CD14-positive monocyte (primary cell): ENCODE measurements at regions not wholly inside any gene's neighbourhood (a gene's known extent, or its start where the extent isn't known, plus 50 kb on each side); places are given as distances from the start of the nearest gene placed in this dataset.

Experiments
- DNase-seq, 3 donors: peaks; one replicate each; pipeline ENCODE4 v3.0.0-alpha.2; 2011 to 2022
- H2AFZ ChIP-seq: 2 replicates; pipeline ENCODE4 v1.6.0; 2012; ENCODE audit warnings: mild to moderate bottlenecking, low read depth, low read length, inconsistent platforms; ENCODE audit not compliant: insufficient read depth, poor library complexity, severe bottlenecking
- H3K27ac ChIP-seq, 2 donors: 1 replicate in 1 of 2; 2 replicates in 1 of 2; pipeline ENCODE4 v1.5.1; 2012 to 2013; ENCODE audit warnings: low read length in 2 of 2, control low read depth in 1 of 2, inconsistent platforms in 1 of 2, low read depth in 1 of 2, mild to moderate bottlenecking in 1 of 2
- H3K27me3 ChIP-seq, 2 donors: one replicate each; pipeline versions ENCODE4 v1.6.0 to v1.6.1; 2011 to 2013; ENCODE audit warnings: low read length in 2 of 2; ENCODE audit not compliant: control insufficient read depth in 2 of 2, insufficient read depth in 2 of 2
- H3K36me3 ChIP-seq, 2 donors: replicated peaks in 1 of 2; 1 replicate in 1 of 2; 2 replicates in 1 of 2; pipeline versions ENCODE4 v1.5.1 to v1.6.1; 2012 to 2013; ENCODE audit warnings: low read length in 2 of 2, control low read depth in 1 of 2, inconsistent platforms in 1 of 2, mild to moderate bottlenecking in 1 of 2; ENCODE audit not compliant: insufficient read depth in 2 of 2, control insufficient read depth in 1 of 2
- H3K4me1 ChIP-seq, 2 donors: 1 replicate in 1 of 2; 2 replicates in 1 of 2; pipeline versions ENCODE4 v1.5.1 to v1.6.1; 2012 to 2013; ENCODE audit warnings: low read length in 2 of 2, control low read depth in 1 of 2, inconsistent platforms in 1 of 2, mild to moderate bottlenecking in 1 of 2, moderate library complexity in 1 of 2; ENCODE audit not compliant: insufficient read depth in 2 of 2, control insufficient read depth in 1 of 2
- H3K4me2 ChIP-seq: replicated peaks from 2 replicates; pipeline ENCODE3; 2012; ENCODE audit warnings: low read length, moderate library complexity, mild to moderate bottlenecking; ENCODE audit not compliant: poor library complexity, severe bottlenecking; ENCODE audit errors: extremely low read depth
- H3K4me3 ChIP-seq, 3 experiments: fragments of 200-600 bp in 1 of 3; sonication (generic) in 1 of 3; replicated peaks in 1 of 3; 1 replicate in 2 of 3; 2 replicates in 1 of 3; pipeline ENCODE4 v1.5.1; 2011 to 2013; ENCODE audit warnings: low read length in 3 of 3, mild to moderate bottlenecking in 3 of 3, control low read depth in 2 of 3, low read depth in 2 of 3, inconsistent platforms in 1 of 3, moderate library complexity in 1 of 3
- H3K79me2 ChIP-seq: 2 replicates; pipeline ENCODE4 v1.6.0; 2012; ENCODE audit warnings: mild to moderate bottlenecking, control low read depth, inconsistent platforms, low read length, moderate library complexity; ENCODE audit not compliant: insufficient read depth
- H3K9ac ChIP-seq: 2 replicates; pipeline ENCODE4 v1.6.0; 2017; ENCODE audit warnings: low read length, mild to moderate bottlenecking; ENCODE audit not compliant: insufficient read depth, poor library complexity, severe bottlenecking
- H3K9me3 ChIP-seq, 2 donors: replicated peaks in 1 of 2; 1 replicate in 1 of 2; 2 replicates in 1 of 2; pipeline versions ENCODE4 v1.5.1 to v1.6.1; 2012 to 2013; ENCODE audit warnings: low read length in 2 of 2, control low read depth in 1 of 2; ENCODE audit not compliant: control insufficient read depth in 1 of 2, insufficient read depth in 1 of 2
- H4K20me1 ChIP-seq: 2 replicates; pipeline ENCODE4 v1.6.0; 2012; ENCODE audit warnings: mild to moderate bottlenecking, low read length, control low read depth, moderate library complexity; ENCODE audit not compliant: insufficient read depth
- H3K27ac Mint-ChIP-seq, 7 donors: one replicate each; pipeline ENCODE4 v1.8.0; 2020; ENCODE audit warnings: mild to moderate bottlenecking in 7 of 7, mixed read lengths in 7 of 7, moderate library complexity in 6 of 7, inconsistent platforms in 2 of 7
- H3K27me3 Mint-ChIP-seq, 3 donors: one replicate each; pipeline ENCODE4 v1.8.0; 2021 to 2022; ENCODE audit warnings: low read depth in 3 of 3, mild to moderate bottlenecking in 3 of 3, mixed read lengths in 3 of 3, moderate library complexity in 3 of 3, inconsistent platforms in 1 of 3
- H3K36me3 Mint-ChIP-seq, 2 donors: one replicate each; pipeline ENCODE4 v1.8.0; 2020; ENCODE audit warnings: mixed read lengths in 2 of 2, inconsistent platforms in 1 of 2, mild to moderate bottlenecking in 1 of 2
- H3K4me1 Mint-ChIP-seq: one replicate; pipeline ENCODE4 v1.8.0; 2020; ENCODE audit warnings: mild to moderate bottlenecking, mixed read lengths
- H3K4me3 Mint-ChIP-seq, 2 donors: one replicate each; pipeline ENCODE4 v1.8.0; 2020; ENCODE audit warnings: mild to moderate bottlenecking in 2 of 2, mixed read lengths in 2 of 2, moderate library complexity in 1 of 2
- H3K9me3 Mint-ChIP-seq, 7 donors: one replicate each; pipeline ENCODE4 v1.8.0; 2020 to 2022; ENCODE audit warnings: mixed read lengths in 7 of 7, mild to moderate bottlenecking in 6 of 7, moderate library complexity in 6 of 7, inconsistent platforms in 2 of 7
- WGBS: methylation state at CpG from one replicate; pipeline ENCODE4 v1.1.5; 2013; ENCODE audit warnings: missing lambda C conversion rate; ENCODE audit not compliant: insufficient coverage; 5-methylcytosine and 5-hydroxymethylcytosine counted together
- intact Hi-C, 2 donors: fragments of 100-400 bp; cut with micrococcal nuclease; formaldehyde crosslinking; loops; one replicate each; pipeline versions ENCODE4 v1.15.0 to v1.15.1; 2023
- TF ChIP-seq, protein P1 (sequence below): fragments of 200-600 bp; IDR thresholded peaks from one replicate; pipeline ENCODE4 v1.8.0; 2022; ENCODE audit warnings: antibody characterized with exemption, mild to moderate bottlenecking

DNA sequence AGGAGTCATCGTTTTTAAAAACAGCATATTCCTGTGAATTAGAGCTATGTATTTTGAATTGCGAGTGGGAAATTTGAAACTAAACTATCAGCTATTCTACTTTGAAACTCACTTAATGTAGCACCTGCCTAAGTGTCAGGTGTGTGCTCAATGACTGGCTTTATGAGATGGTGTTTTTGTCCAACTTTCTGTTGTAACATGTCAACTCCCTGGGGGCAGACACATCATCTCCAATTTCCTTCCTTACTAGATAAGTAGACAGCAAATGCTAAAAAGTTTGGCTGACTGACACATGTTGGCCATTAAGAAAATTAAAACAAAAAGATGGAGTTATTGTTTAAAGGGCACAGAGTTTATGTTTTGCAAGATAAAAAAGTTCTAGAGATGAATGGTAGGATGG, 226.9 kb downstream of the TFAP2B start:
- no peak overlapping the region for H2AFZ ChIP-seq
- no peak overlapping the region for H3K27ac ChIP-seq
- H3K27ac Mint-ChIP-seq: no peak overlapping the region
- no peaks in the 10 kb centered on the region for H3K36me3 Mint-ChIP-seq
- peaks cover 10% of the 10 kb centered on the region for H3K4me1 Mint-ChIP-seq
- no peak overlapping the region for H3K4me2 ChIP-seq
- no peaks in the 10 kb centered on the region for H4K20me1 ChIP-seq
- H3K4me3 Mint-ChIP-seq: no peak overlapping the region
- no peak overlapping the region for H3K9ac ChIP-seq
- DNase-seq: no peak
- TF ChIP-seq, protein P1, sequence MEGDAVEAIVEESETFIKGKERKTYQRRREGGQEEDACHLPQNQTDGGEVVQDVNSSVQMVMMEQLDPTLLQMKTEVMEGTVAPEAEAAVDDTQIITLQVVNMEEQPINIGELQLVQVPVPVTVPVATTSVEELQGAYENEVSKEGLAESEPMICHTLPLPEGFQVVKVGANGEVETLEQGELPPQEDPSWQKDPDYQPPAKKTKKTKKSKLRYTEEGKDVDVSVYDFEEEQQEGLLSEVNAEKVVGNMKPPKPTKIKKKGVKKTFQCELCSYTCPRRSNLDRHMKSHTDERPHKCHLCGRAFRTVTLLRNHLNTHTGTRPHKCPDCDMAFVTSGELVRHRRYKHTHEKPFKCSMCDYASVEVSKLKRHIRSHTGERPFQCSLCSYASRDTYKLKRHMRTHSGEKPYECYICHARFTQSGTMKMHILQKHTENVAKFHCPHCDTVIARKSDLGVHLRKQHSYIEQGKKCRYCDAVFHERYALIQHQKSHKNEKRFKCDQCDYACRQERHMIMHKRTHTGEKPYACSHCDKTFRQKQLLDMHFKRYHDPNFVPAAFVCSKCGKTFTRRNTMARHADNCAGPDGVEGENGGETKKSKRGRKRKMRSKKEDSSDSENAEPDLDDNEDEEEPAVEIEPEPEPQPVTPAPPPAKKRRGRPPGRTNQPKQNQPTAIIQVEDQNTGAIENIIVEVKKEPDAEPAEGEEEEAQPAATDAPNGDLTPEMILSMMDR: no peak
- peaks cover 0 to 2% (median 0%) of the 10 kb centered on the region in 7 donors for H3K9me3 Mint-ChIP-seq
- H3K79me2 ChIP-seq: no peaks in the 10 kb centered on the region
- peaks cover 0 to 1% (median 0%) of the 10 kb centered on the region in 3 donors for H3K27me3 Mint-ChIP-seq
- WGBS: no CpG with 5 or more reads among the region's 2 CpGs
- H3K4me1 ChIP-seq: peaks cover 0 to 9% of the 10 kb centered on the region in 2 donors
- H3K4me3 ChIP-seq: no peak overlapping the region
- H3K9me3 ChIP-seq: no peaks in the 10 kb centered on the region
- no peaks in the 10 kb centered on the region for H3K36me3 ChIP-seq
- intact Hi-C loops: no loop called here
- no peaks in the 10 kb centered on the region for H3K27me3 ChIP-seq

- Mint-ChIP-seq H3K27ac (peak overlapping the region in 2 of 7 donors; percentile 18 to 58), H3K9me3 (peaks cover 0 to 8% (median 4%) of the 10 kb centered on the region in 7 donors), H3K4me1 (peaks cover 11% of the 10 kb centered on the region), H3K36me3 (no peaks in the 10 kb centered on the region), H3K27me3 (no peaks in the 10 kb centered on the region), H3K4me3 (no peak overlapping the region)
- no peaks in the 10 kb centered on the region for H3K9me3 ChIP-seq
- no peak overlapping the region for H3K9ac ChIP-seq
- no peak overlapping the region for H3K4me2 ChIP-seq
- H3K36me3 ChIP-seq: no peaks in the 10 kb centered on the region
- intact Hi-C loops: no loop called here
- TF ChIP-seq, protein P1: no peak
- peaks cover 0 to 11% of the 10 kb centered on the region in 2 donors for H3K4me1 ChIP-seq
- H3K27ac ChIP-seq: no peak overlapping the region
- no peaks in the 10 kb centered on the region for H3K27me3 ChIP-seq
- WGBS: no CpG with 5 or more reads among the region's 3 CpGs
- no peaks in the 10 kb centered on the region for H3K79me2 ChIP-seq
- no peak overlapping the region for H2AFZ ChIP-seq
- no peak for DNase-seq
- no peaks in the 10 kb centered on the region for H4K20me1 ChIP-seq
- H3K4me3 ChIP-seq: no peak overlapping the region
Observed at GRCh38 chr6:51049288-51049982, 230.8 kb downstream of the TFAP2B start.
